ENCODE measurements at regions not wholly inside any gene's neighbourhood (a gene's known extent, or its start where the extent isn't known, plus 50 kb on each side); places are given as distances from the start of the nearest gene placed in this dataset.
"Not testable (repeated sequence)": the region's sequence is repeated elsewhere in the genome, so short reads cannot be mapped to it uniquely, and the experiment has no call there.

DNA sequence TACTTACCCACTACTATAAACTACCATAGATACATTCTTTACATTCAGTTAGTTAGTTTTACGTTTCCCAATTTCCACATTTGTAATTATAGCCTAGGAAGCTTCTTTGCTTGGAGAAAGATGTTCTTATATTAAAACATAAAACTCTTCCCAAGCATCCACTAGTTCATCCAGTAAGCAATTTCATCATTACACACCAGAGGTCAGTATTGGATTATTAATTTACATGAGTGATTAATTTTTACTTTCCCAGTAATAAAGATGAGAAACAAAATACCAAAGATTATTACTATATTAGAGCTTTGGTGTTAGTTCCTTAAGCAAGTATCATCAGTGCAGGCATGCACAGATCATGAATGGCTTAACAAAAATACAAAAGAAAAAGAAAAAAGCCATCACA is 518.4 kb downstream of the TUBA3C start:
- TF ChIP-seq POLR2AphosphoS5 (IDR thresholded peaks at IDR 0.05), result not testable (repeated sequence)
- TF ChIP-seq, protein P1, sequence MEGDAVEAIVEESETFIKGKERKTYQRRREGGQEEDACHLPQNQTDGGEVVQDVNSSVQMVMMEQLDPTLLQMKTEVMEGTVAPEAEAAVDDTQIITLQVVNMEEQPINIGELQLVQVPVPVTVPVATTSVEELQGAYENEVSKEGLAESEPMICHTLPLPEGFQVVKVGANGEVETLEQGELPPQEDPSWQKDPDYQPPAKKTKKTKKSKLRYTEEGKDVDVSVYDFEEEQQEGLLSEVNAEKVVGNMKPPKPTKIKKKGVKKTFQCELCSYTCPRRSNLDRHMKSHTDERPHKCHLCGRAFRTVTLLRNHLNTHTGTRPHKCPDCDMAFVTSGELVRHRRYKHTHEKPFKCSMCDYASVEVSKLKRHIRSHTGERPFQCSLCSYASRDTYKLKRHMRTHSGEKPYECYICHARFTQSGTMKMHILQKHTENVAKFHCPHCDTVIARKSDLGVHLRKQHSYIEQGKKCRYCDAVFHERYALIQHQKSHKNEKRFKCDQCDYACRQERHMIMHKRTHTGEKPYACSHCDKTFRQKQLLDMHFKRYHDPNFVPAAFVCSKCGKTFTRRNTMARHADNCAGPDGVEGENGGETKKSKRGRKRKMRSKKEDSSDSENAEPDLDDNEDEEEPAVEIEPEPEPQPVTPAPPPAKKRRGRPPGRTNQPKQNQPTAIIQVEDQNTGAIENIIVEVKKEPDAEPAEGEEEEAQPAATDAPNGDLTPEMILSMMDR (IDR thresholded peaks at IDR 0.05 in 8 of 11, conservative IDR thresholded peaks at IDR 0.05 in 3 of 11), result peak in 3 of 11 experiments; percentile 19 to 25 (median 24)
